ENCODE measurements at regions not wholly inside any gene's neighbourhood (a gene's known extent, or its start where the extent isn't known, plus 50 kb on each side); places are given as distances from the start of the nearest gene placed in this dataset.

- no peak for DNase-seq (ENCODE audit: extremely low read depth in 1 of 2, low read depth in 1 of 2)
These were observed 421.7 kb upstream of the C16orf82 start for GRCh38 chr16:26644912-26645543.

DNA sequence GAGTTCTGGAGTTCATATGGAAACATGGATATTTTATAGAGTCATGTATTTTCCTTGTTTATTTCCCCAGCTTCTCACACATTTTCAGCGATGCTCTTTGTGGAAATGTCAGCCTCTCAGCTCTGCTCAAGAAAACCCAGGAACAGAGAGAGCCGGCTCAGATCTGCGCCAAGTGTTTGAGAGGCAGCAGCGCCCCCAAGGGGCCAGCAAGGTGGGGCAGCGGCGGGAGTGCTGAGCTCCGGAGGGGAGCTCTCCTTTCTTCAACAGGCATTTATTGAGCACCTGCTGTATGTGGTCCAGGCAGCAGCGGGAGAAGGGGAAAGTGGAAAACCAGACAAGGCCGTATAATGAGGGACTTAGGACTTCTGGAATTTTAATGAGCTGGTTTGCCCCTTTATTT lies 421.1 kb upstream of the C16orf82 start:
- peak in 1 of 2 donors; percentile 24 for DNase-seq (ENCODE audit: extremely low read depth in 1 of 2, low read depth in 1 of 2)

- DNase-seq (ENCODE audit: extremely low read depth in 1 of 2, low read depth in 1 of 2) = no peak
These were observed 418.9 kb upstream of the C16orf82 start for GRCh38 chr16:26647870-26648269.

DNA sequence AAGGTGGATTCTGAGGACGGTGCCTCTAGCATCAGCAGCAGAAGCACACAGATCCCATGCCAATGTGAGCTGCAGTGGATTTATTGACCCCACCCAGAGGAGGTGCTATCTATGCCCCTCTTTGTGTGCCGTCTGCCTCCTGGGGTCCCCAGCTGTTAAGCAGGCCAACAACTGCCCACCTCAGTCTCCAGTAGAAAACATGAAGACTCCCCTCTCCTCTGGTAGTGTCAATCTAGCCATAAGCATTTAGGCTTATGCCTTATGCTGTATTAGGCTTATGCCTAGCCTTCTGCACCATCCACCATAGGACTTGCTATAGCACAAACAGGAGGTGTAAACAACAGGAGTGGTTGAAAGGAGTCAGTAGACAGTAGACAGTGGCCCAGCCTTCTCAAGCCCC lies 417.9 kb upstream of the C16orf82 start:
- no peak for DNase-seq (ENCODE audit: extremely low read depth in 1 of 2, low read depth in 1 of 2)

DNA sequence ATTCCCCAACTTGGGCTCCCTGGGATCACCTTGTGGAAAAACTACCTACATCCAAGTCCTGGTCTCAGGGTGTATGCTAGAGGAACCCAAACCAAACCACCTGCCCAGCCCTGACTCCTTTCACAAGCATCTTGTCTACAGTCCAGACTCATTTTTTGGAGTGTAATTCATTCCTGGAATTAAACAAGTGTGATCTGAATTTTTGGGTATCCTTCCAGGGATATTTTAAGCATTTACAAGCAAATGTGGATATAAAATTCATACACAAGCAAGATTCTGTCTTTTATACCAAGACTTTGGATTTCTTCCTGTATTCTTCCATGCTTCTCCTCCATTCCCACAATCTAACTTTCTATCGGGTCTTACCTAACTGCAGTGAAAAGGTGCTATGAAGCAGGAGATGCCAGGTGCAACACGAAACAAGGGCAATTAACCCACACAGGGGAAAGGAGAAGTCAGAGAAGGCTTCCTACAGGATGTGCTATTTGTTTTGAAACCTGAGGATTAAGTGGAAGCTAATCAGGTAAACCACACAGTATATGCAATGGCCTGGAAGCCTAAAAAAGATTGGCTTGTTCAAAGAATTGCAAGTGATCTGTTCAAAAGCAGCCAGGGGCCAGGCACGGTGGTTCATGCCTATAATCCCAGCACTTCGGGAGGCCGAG lies 417.2 kb upstream of the C16orf82 start:
- DNase-seq (ENCODE audit: extremely low read depth in 1 of 2, low read depth in 1 of 2) = no peak

DNA sequence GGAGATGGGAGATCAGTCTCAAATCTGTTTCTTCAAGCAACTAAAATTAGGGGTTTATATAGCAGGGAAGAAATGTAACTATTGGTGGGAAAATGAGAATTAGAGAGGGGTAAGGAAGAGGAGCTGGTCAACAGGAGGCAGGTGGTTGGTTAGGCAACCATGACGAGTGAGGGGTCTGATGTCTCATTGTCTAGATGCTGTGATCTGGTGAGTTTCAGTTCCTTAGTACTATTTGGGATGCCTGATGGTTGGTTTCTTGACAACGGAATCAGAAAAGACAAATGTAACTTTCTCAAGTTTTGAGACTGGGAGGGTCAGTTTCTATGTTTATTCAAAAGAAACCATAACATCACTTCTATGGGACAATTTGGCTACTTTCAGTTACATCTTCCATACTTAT lies 415.3 kb upstream of the C16orf82 start:
- DNase-seq (ENCODE audit: extremely low read depth in 1 of 2, low read depth in 1 of 2) = no peak

- DNase-seq (ENCODE audit: extremely low read depth in 1 of 2, low read depth in 1 of 2) = no peak
These were observed 414.8 kb upstream of the C16orf82 start for GRCh38 chr16:26651884-26652283.

GRCh38 chr16:26658486-26658885 lies 408.2 kb upstream of the C16orf82 start:
- DNase-seq (ENCODE audit: extremely low read depth in 1 of 2, low read depth in 1 of 2) = no peak

DNA sequence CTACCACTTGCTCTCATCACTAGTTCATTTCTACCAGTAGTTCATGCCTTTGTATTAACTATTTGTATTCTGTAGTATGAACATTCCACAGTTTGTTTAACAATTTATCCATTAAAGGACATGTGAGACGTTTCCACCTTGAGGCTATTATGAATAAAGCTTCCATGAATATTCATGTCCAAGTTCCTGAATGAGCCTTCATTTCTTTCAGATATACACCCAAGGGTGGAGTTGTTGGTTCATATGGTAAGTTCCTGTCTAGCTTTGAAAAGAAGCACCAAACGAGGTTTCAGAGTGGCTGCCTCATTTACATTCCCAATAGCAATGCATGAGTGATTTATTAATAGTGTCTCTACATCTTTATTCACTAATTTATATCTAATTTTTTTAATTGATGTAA lies 407.8 kb upstream of the C16orf82 start:
- DNase-seq (ENCODE audit: extremely low read depth in 1 of 2, low read depth in 1 of 2) = no peak

- DNase-seq (ENCODE audit: extremely low read depth in 1 of 2, low read depth in 1 of 2) = no peak
These were observed 402.6 kb upstream of the C16orf82 start for GRCh38 chr16:26664086-26664485.

DNA sequence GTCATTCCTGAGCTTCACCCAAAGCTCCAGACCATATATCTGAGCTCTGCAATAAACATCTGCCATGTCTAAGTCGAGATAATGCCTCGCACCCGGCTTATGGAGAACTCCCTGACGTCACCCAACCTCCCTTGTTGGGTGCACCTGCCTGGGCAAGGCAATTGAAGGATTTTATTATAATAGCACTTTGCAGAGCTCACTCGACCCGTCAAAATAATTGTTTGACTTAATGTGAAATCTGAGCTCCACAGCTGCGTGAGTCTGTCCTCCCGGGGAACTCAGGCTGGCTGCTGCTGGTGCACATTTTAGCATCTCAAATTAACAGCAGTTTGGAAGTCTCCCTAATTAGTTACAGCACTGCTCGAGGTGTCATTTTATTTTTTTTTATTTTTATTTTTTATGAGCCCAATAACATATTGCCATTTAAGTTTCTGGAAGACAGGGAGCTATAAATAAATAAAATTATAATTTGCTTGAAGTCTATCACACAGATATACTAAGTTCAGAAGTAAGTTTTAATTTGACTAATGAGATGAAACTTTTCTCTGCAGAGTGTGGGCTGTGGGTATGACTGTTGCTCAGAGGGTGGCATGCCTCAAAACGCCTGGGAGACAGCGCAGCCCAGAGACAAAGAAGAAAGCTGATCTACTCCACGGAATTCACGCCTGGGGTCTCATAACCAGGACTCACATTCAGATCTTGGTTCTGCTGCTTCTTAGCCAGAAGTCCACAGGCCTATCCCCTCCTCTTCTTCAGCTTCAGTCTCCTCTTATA lies 401.4 kb upstream of the C16orf82 start:
- no peak for DNase-seq (ENCODE audit: extremely low read depth in 1 of 2, low read depth in 1 of 2)

DNA sequence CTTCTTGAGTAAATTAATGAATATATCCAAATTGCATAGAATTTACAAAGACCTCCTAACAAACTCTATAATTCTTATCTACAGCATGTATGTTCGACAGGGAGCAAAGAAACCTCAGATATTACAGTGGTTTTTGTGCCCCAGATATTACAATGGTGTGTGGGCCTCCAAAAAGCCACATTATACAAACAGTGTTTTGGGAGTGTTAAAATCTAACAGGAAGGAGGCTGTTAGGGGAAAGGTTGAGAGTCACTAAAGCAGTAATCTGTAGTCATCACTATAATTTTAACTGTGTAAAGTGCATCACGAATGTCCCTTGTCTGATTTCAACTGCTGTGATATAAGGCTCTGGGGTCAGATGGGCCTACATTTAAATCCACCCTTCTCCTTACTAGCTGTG lies 400.2 kb upstream of the C16orf82 start:
- no peak for DNase-seq (ENCODE audit: extremely low read depth in 1 of 2, low read depth in 1 of 2)

DNA sequence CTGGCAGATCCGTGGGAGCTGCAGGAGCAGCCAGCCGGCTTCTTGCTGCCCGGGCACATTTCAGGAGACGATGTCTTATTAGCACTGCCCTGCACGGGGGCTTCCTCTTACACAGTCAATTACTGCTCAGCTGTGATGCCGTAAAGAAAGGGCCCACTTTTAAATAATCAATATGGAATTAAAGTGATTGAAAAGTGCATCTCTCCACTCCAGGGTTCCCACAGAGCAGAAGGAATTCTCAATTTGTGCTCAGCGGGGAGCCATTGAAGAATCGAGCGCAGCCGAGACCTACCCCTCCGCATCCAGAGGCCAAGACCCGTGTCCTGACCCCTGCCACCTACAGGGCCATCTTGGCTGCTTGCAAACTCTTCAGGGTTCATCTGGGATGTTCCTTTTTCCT lies 399.4 kb upstream of the C16orf82 start:
- DNase-seq (ENCODE audit: extremely low read depth in 1 of 2, low read depth in 1 of 2) = no peak

DNA sequence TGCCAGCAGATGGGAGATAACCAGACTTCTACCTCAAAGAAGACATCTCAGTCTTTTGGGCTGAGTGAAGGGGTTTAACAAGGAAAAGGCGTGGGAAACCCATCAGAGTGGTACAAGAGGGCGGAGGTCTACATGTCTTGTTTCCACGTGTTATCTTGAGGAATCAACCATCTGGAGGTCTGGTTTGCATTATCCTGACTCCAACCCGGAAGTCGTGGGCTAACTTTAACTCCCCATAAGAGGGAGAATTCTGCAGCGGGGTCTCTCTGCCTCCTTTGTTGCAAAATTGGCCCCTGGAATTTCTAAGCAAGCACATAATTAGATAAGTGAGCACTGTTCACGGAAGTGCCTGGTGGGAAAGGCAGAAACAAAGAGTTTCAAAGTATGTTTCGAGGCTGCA lies 398.7 kb upstream of the C16orf82 start:
- DNase-seq (ENCODE audit: extremely low read depth in 1 of 2, low read depth in 1 of 2) = no peak

DNA sequence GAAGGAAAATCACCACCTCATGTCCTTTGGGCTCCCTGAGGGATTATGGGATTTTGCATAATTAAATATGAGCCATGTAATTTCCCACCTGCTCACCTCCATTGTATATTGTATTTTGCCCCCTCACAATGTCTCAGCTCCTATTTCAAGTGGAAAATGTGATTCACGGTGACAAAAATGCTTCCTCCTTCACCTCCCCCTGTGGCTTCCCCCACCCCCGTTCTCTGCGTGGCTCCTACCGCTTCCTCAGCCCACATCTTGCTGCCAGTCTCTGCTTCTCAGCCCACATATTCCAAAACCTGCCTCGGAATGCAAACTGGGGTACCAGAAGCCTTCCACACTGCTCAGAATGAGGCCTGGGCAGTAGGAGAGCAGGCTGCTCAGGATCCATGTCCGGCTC lies 394.5 kb upstream of the C16orf82 start:
- no peak for DNase-seq (ENCODE audit: extremely low read depth in 1 of 2, low read depth in 1 of 2)

- DNase-seq (ENCODE audit: extremely low read depth in 1 of 2, low read depth in 1 of 2) = no peak
These were observed 393.7 kb upstream of the C16orf82 start for GRCh38 chr16:26673011-26673410.

- DNase-seq (ENCODE audit: extremely low read depth in 1 of 2, low read depth in 1 of 2) = no peak
These were observed 386.1 kb upstream of the C16orf82 start for GRCh38 chr16:26680671-26681070.

- no peak for DNase-seq (ENCODE audit: extremely low read depth in 1 of 2, low read depth in 1 of 2)
These were observed 378.6 kb upstream of the C16orf82 start for GRCh38 chr16:26688105-26688504.

GRCh38 chr16:26688699-26689098 lies 378.0 kb upstream of the C16orf82 start:
- DNase-seq (ENCODE audit: extremely low read depth in 1 of 2, low read depth in 1 of 2) = no peak

DNA sequence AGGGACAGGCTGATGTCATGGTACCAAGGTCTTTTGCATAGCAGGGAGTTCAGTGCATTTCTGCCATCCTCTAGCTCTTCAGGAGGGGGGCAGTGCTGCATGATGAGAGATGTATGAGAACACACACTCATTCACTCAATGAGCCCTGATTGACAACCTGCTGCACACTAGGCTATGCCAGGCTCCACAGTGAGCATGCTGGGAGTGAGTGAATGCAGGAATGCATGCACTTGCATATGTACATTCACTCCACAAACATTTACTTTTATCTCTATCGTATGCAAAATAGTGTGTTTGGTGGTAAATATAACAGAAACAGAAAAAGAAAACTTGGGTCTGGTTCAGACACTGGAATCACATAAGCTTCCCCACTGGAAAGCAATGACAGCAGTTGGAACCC lies 374.1 kb upstream of the C16orf82 start:
- no peak for DNase-seq (ENCODE audit: extremely low read depth in 1 of 2, low read depth in 1 of 2)

- DNase-seq (ENCODE audit: extremely low read depth in 1 of 2, low read depth in 1 of 2) = no peak
These were observed 368.9 kb upstream of the C16orf82 start for GRCh38 chr16:26697807-26698206.

- DNase-seq (ENCODE audit: extremely low read depth in 1 of 2, low read depth in 1 of 2) = no peak
These were observed 366.5 kb upstream of the C16orf82 start for GRCh38 chr16:26700250-26700649.
